Hepatocyte (in vitro differentiated cells): ENCODE measurements at regions not wholly inside any gene's neighbourhood (a gene's known extent, or its start where the extent isn't known, plus 50 kb on each side); places are given as distances from the start of the nearest gene placed in this dataset.
A peak's percentile ranks its signal among the peaks of the same experiment; 100 is the strongest.

Experiments used
- DNase-seq: peaks from one replicate; pipeline ENCODE4 v3.0.0-alpha.2; 2016; ENCODE audit warnings: low spot score
- H2AFZ ChIP-seq: fragments of 200-600 bp; sonication (generic); 2 replicates; pipeline ENCODE4 v1.6.0; 2016; ENCODE audit warnings: antibody characterized with exemption, mild to moderate bottlenecking
- H3K27ac ChIP-seq: fragments of 200-600 bp; sonication (generic); 2 replicates; pipeline ENCODE4 v1.5.1; 2016; ENCODE audit warnings: mild to moderate bottlenecking
- H3K27me3 ChIP-seq: fragments of 200-600 bp; sonication (generic); 2 replicates; pipeline ENCODE4 v1.6.1; 2016
- H3K36me3 ChIP-seq: fragments of 200-600 bp; sonication (generic); replicated peaks from 2 replicates; pipeline ENCODE4 v1.5.1; 2016; ENCODE audit warnings: low read depth; ENCODE audit not compliant: insufficient read depth
- H3K4me1 ChIP-seq: fragments of 200-600 bp; sonication (generic); 2 replicates; pipeline ENCODE4 v1.5.1; 2016; ENCODE audit warnings: mild to moderate bottlenecking, moderate library complexity; ENCODE audit not compliant: insufficient read depth
- H3K4me2 ChIP-seq: fragments of 200-600 bp; sonication (generic); 2 replicates; pipeline ENCODE4 v1.6.0; 2016
- H3K4me3 ChIP-seq: fragments of 200-600 bp; sonication (generic); 2 replicates; pipeline ENCODE4 v1.5.1; 2016; ENCODE audit warnings: mild to moderate bottlenecking
- H3K79me2 ChIP-seq: fragments of 200-600 bp; sonication (generic); 2 replicates; pipeline ENCODE4 v1.6.0; 2017; ENCODE audit warnings: mild to moderate bottlenecking
- H3K9me2 ChIP-seq: fragments of 200-600 bp; sonication (generic); replicated peaks from 2 replicates; pipeline ENCODE4 v1.6.0; 2017; ENCODE audit warnings: mild to moderate bottlenecking; ENCODE audit not compliant: insufficient read depth
- H3K9me3 ChIP-seq: fragments of 200-600 bp; sonication (generic); 2 replicates; pipeline ENCODE4 v1.5.1; 2016; ENCODE audit warnings: low read depth, mild to moderate bottlenecking
- H4K20me1 ChIP-seq: fragments of 200-600 bp; sonication (generic); 2 replicates; pipeline ENCODE4 v1.6.0; 2016; ENCODE audit warnings: mild to moderate bottlenecking; ENCODE audit not compliant: insufficient read depth, poor library complexity, severe bottlenecking
- EZH2 ChIP-seq: fragments of 200-600 bp; sonication (generic); IDR thresholded peaks from 2 replicates; pipeline ENCODE4 v1.6.1; 2016; ENCODE audit warnings: antibody characterized with exemption, mild to moderate bottlenecking, borderline replicate concordance
- EZH2phosphoT487 ChIP-seq: fragments of 200-600 bp; sonication (generic); IDR thresholded peaks from one replicate; pipeline ENCODE4 v1.6.1; 2018; ENCODE audit warnings: antibody characterized with exemption, mild to moderate bottlenecking, low read depth, moderate library complexity; ENCODE audit not compliant: unreplicated experiment, severe bottlenecking
- WGBS: methylation state at CpG from one replicate; pipeline ENCODE4 v1.1.6; 2016; ENCODE audit warnings: low lambda C conversion rate; ENCODE audit errors: missing lambda C conversion rate; 5-methylcytosine and 5-hydroxymethylcytosine counted together
- TF ChIP-seq, protein P1 (sequence below): fragments of 200-600 bp; sonication (generic); IDR thresholded peaks from 2 replicates; pipeline ENCODE4 v1.5.1; 2016; ENCODE audit warnings: antibody characterized with exemption, mild to moderate bottlenecking; ENCODE audit not compliant: poor library complexity

DNA sequence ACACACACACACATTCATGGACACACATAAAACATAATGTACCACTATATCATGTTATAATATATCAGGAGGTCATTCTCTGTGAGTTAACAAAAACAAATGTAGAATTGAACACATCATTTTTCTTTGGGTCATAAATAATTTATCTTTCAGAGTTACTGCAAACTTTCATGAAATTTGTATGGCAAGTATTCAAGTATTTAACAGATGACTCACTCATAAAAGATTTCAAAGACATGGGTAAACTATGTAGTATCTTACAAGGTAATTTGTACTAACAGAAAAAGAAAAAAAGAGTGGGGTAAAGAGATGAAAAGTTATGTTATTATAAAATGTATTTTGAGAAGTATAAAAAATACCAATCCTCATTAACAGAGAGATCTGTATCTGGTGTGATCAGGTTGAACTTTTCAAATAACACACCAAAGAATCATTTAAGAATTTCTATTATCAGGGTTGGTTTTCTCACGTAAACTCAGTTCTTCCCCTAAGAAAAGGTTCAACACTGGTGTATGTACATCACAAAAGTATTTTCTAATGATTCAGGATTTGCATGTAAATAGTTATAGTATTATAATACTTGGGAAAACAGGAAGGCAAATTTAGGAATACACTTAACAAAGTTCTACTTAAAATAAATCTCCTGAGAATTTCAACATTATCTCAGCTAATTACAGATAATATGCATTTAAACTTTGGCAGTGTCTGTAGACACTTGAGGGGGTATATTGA is 933.1 kb upstream of the LRRN3 start:
- H3K27ac ChIP-seq = no peak overlapping the region
- no peak overlapping the region for H3K4me2 ChIP-seq
- DNase-seq = no peak
- H3K4me3 ChIP-seq = no peak overlapping the region
- H4K20me1 ChIP-seq = no peaks in the 10 kb centered on the region
- no peaks in the 10 kb centered on the region for H3K36me3 ChIP-seq
- no peak overlapping the region for H2AFZ ChIP-seq
- no peaks in the 10 kb centered on the region for H3K4me1 ChIP-seq
- TF ChIP-seq EZH2phosphoT487 (no peak), EZH2 (no peak)
- TF ChIP-seq, protein P1, sequence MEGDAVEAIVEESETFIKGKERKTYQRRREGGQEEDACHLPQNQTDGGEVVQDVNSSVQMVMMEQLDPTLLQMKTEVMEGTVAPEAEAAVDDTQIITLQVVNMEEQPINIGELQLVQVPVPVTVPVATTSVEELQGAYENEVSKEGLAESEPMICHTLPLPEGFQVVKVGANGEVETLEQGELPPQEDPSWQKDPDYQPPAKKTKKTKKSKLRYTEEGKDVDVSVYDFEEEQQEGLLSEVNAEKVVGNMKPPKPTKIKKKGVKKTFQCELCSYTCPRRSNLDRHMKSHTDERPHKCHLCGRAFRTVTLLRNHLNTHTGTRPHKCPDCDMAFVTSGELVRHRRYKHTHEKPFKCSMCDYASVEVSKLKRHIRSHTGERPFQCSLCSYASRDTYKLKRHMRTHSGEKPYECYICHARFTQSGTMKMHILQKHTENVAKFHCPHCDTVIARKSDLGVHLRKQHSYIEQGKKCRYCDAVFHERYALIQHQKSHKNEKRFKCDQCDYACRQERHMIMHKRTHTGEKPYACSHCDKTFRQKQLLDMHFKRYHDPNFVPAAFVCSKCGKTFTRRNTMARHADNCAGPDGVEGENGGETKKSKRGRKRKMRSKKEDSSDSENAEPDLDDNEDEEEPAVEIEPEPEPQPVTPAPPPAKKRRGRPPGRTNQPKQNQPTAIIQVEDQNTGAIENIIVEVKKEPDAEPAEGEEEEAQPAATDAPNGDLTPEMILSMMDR = no peak
- H3K27me3 ChIP-seq = no peaks in the 10 kb centered on the region
- no peaks in the 10 kb centered on the region for H3K9me2 ChIP-seq
- no peaks in the 10 kb centered on the region for H3K79me2 ChIP-seq
- no peaks in the 10 kb centered on the region for H3K9me3 ChIP-seq
- 0% methylated on average over 1 of the region's 1 CpG for whole genome bisulfite sequencing

DNA sequence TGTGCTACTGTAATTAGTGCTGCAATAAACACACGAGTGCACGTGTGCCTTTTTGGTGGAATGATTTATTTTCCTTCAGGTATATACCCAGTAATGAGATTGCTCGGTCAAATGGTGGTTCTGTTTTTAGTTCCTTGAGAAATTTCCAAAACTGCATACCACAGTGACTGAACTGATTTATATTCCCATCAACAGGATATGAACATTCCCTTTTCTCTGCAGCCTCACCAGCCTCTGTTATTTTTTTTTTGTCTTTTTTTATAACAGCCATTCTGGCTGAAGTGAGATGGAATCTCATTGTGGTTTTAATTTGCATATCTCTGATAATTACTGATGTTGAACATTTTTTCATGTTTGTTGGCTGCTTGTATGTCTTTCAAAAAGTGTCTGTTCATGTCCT is 922.9 kb upstream of the LRRN3 start:
- 95% methylated on average over 3 of the region's 3 CpGs for WGBS
- DNase-seq = no peak
- no peak overlapping the region for H2AFZ ChIP-seq

DNA sequence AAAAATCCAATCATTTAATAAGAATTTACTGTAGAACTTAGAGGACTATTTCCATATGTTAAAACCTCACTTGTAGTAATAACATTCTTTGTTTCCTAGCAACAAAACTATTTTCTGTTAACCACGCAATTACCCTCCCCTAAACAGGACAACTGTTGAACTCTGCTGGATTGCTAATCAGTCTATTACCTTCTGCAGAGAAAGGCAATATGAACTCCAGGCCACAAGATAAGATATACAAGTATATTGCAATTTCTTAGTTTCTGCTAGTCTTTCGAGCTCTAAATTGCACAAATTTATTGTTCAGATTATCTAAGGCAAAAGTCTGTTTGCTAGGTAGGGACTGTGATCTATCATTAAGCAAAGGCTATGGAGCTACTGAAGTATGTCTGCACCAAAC is 920.1 kb upstream of the LRRN3 start:
- Histone ChIP-seq H2AFZ (no peak overlapping the region), H4K20me1 (no peaks in the 10 kb centered on the region), H3K9me3 (no peaks in the 10 kb centered on the region), H3K9me2 (no peaks in the 10 kb centered on the region), H3K27me3 (no peaks in the 10 kb centered on the region), H3K79me2 (no peaks in the 10 kb centered on the region), H3K4me1 (peaks cover 9% of the 10 kb centered on the region), H3K36me3 (no peaks in the 10 kb centered on the region), H3K4me3 (no peak overlapping the region), H3K27ac (no peak overlapping the region), H3K4me2 (no peak overlapping the region)
- TF ChIP-seq EZH2 (no peak), EZH2phosphoT487 (no peak)
- TF ChIP-seq, protein P1 = no peak
- DNase-seq = peak; percentile 27
- 31% methylated on average over 2 of the region's 2 CpGs for WGBS

More for the DNA sequence above, 922.9 kb upstream of the LRRN3 start:
- Histone ChIP-seq H3K9me3 (no peaks in the 10 kb centered on the region), H3K27me3 (no peaks in the 10 kb centered on the region), H3K9me2 (no peaks in the 10 kb centered on the region), H3K79me2 (no peaks in the 10 kb centered on the region), H4K20me1 (no peaks in the 10 kb centered on the region), H3K4me3 (no peak overlapping the region), H3K36me3 (no peaks in the 10 kb centered on the region), H3K4me2 (no peak overlapping the region), H3K4me1 (peaks cover 9% of the 10 kb centered on the region), H3K27ac (no peak overlapping the region)
- TF ChIP-seq EZH2phosphoT487 = no peak
- TF ChIP-seq, protein P1 = no peak
- TF ChIP-seq EZH2 = no peak
